HG03095 (cell line): ENCODE measurements at regions not wholly inside any gene's neighbourhood (a gene's known extent, or its start where the extent isn't known, plus 50 kb on each side); places are given as distances from the start of the nearest gene placed in this dataset.

ENCODE experiments used
- ATAC-seq: cut with Tn5 transposase; IDR thresholded peaks from one replicate; pipeline ENCODE4 v1.9.1; 2021; ENCODE audit warnings: moderate library complexity; ENCODE audit not compliant: unreplicated experiment

DNA sequence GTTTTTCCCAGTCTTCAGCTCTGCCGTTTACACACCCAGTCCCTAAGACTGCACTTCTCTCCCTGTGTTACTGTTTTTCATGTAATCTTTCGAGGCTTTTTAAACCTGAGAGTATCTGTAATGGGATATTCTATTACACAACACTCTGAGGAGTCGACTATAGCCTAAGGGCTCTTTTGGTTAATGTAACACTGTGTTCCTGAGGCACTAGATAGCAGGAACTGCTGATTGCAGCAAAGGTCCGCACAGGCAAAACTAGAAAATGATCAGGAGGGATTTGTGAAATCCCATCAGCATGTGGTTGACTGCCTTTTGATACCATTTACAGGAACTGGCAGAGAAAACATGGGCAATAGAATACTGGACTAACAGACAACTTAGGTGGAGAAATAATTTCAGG is 512.3 kb upstream of the RAG2 start:
- no peak for ATAC-seq

DNA sequence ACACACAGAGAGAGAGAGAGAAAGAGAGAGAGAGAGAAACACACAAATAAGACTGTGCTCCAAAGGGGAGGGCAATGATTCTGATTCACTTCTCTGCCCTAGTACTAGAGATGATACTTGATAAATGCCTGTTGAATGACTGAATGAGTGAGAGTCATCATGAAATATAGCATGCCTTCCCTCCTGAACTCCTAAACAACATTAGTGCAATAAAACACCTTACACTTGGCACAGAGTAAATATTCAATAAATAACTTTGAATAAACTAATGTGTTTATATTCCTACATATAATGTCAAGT is 511.2 kb upstream of the RAG2 start:
- ATAC-seq = no peak

DNA sequence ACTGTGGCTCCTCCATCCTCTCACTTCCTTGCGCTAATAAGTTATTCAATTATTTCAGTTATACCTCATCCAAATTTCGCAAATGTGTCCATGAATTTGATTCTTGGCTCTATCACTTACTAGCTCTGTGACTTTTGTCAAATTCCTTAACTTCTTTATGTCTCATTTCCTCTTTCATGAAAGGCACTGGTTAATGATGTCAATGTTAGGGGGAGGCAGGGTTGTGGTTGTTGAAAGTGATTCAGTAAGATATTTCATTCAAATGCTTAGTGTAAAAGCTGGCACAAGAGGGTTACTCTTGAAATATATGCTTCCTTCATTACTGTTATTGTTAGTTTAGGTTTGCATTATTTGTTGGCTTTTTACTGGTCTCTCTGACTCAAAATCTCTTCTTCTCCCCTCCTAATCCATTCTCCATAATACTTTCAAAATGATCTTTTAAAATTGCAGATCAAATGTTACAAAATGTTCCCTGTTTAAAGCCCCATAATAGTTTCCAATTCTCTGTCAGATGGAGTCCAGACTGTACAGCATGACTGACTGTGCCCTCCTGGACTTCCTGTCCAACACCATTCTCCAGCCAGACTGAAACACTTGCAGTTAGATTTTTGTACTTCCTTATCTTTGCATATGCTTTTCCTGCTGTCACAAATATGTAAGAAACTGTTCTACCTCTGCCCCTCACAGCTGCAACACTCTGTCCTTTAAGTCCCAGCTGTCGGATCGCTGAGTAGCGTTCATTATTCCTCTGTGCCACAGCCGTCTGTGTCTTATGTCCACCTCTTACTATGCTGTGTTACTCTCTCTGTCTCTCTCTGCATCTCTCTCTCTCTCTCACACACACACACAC is 510.6 kb upstream of the RAG2 start:
- ATAC-seq = no peak

DNA sequence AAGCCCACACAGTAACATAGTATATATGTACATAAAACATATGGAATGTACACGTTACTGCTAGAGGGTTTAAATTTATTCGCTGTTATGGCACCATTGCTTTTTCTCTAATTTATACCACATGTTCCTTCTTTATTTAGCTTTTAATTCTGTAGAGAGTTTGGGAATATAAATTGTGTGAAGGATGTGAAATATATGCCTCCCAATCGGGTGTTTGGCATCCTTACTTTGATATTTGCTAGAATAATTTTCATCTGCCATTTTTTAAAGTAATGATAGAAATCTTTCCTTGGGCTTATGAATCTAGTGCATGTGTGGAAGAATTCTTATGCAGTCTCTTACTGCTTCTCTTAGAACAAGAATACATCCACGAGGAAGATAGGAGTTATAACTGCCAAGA is 509.8 kb upstream of the RAG2 start:
- no peak for ATAC-seq

DNA sequence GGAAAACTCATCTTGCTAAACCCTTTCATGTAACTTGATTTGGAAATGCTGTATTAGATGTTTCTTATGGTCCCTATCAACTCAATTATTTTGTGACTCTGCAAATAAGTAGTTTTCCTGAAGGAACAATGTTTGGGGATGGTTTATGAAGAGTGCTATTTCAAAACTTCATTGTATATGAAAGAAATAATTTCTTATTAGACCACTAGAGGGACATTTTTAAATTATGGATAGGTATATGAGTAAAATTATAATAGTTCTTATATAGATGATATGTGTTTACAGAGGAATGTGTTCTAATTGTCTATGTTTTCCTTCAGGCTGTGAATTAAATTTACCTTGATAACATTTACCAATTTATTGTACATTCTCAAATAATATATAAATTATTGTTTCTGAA is 509.4 kb upstream of the RAG2 start:
- no peak for ATAC-seq

DNA sequence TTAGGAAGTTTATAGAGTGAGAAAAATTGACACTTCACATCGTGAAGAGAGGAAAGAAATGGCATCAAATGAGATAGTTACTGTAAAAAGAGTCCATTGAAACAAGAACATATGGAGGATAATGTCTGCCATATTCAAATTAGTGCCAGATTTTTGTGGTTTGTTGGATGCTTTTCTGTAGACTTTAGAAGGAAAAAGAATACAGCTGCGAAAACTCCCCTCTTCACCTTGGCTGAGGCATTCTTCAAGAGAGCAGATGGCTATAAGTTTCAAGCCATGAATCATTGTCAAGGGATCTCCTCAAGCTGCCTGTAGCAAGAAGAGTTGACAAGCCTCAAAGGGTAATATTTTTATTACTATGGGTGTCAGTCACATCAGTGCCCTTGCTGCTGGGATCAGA is 507.4 kb upstream of the RAG2 start:
- ATAC-seq = no peak

DNA sequence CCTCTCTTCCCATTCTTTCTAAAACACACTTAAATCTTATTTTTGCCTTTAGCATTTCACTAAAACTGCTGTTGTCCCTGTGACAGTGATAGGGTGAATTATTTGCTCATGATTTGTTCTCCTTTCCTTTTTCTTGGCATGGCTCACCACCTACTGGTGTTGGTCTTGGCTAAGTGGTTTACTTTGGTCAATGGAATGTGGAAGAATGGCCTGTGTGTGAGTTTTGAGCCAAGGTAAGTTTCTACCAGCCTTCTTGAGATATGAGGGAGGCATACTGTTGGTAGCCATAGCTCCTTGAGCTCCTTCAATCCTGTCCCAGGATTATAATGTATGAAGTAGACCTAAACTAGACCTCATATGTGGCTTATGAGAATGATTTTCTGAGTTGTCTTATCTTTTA is 506.3 kb upstream of the RAG2 start:
- ATAC-seq = no peak

DNA sequence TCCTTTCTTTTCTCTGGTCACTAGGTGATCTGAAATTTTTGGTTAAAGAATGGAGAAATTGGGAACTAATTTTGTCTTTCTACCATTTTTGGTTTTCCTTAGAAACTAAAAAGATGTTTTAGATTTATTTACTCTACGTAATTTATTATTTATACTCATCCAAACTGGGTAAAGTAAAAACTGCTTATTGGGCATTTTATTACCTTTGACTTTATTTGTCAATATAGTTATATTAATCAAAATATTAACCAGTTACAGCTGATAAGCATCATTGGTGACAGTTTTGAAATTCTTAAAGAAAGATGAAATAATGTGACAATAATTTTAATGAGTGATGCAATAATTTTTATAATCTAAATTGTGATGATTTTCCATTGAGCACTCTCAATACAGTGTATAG is 502.0 kb upstream of the RAG2 start:
- ATAC-seq = no peak

DNA sequence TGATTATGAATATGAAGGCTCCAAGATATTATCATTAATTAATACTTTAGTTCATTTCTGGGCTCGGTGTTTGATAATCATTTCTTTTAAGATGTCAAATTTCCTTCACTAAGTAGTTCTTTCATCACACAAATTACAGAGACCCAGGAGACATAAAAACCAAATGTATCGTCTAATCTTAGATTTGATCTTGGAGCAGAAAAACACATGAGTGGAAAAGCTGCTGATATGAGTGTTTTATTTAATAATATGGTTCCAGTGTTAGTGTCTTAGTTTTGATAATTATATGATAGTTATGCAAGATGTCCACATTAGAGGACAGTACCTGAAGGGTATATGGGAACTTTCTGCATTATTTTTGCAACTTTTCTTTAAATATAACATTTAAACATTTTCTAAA is 494.5 kb upstream of the RAG2 start:
- no peak for ATAC-seq

DNA sequence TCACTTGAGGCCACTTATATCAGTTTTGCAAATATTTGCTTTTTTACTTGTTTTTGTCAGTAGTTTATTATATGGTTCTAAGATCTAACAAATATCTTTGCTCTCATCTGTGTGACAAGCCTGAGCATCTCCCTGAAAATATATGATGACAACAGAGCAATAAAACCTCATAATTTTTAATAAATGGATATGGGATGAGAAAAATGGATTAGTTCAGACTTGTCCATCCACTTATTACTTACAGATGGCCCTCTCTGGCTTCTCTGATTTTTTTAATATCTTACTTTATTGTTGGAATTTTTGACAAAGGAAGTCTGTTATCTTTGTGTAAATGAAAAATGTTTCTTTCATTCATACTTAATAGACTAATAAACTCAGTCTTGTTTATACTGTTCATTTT is 491.4 kb upstream of the RAG2 start:
- ATAC-seq = no peak

DNA sequence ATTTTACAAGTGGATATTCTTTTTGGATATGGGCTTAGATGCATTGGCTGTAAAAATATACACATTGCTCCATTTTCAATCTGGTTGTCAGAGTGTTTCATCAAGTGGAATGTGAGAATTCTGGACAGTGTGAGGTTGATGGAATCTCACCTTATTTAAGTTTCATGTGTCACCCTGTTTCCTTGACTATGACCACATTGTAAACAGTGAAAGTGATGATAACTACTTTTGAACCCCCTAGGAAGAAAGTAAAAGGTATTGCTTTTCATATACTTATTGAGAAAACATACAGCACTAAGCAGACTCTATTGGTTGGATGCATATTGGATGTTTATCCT is 490.5 kb upstream of the RAG2 start:
- no peak for ATAC-seq

DNA sequence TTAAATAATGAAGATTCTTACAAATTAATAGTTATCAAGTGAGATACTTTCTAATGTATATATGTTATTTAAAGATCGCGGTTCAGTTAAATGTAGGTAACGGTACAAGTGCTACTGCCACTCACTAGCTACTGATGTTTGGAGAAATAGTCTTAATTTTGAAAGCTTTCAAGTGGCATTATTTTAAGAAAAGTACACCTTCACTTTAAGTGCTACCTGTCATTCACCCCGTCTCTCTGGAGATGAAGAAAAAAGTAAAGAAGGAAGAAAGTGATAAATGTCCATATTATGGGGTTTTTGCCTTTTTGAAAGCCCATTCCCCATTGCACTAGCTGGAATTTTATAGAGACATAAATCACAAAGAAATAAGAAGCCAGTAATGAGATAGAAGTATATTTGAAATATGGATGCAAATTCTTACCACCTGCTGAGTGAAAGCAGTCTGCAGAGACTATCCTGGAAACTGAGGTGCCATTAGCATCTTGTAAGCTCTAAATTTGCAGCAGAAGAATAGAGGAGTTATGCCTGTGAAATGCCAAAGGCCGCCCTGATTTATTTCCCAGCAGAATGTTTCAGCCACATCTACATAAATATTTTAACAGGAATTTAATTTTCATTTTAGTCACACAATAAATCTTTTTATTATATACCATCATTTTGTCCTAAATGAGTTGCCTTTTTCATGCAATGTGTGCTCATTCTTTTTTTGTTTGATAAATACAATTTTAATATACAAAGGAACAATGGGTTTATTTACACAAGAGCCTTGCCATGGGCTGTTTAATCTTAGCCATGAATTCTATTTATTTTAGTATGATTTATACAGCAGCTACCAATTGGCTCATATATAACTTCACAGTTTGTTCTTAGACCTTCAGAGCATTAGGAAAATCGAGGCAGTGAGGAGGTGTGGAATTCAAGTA is 489.9 kb upstream of the RAG2 start:
- ATAC-seq = no peak

DNA sequence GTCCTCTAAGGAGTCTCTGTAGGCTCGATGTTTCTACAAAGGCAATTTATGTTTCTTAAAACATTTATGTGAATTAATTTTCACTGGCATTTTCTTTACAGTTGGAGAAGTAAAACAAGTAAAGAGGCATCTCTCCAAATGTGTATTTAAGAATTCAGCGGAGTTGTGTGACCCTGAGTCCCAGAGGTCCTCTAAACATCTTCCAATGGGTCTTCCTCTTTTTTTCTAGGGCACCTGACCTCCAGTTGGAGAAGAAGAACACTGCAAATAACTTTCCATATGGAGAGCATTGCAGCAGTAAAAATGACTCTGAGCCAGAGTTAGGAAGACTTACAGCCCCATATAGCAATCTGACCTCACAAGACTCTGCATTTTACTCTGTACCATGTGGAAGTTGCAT is 480.5 kb upstream of the RAG2 start:
- ATAC-seq = no peak

DNA sequence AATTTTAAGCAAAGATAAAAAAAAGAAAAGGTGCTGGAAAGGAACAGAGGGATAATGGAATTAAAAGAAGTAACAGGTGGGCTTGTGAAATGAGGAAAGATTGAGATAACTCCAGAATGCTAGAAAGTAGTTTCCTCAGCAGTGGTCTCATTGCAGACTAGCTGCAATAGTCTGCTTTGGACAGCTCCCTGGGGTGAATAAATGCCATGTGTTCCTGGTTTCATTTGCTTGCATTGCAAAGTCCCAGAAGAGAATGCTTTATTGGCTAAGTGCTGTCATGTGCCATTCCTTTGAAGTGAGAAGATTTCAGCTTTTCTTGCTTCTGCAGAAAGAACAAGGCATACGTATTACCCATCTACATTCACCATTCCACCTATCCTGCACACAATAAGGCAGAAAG is 478.8 kb upstream of the RAG2 start:
- no peak for ATAC-seq

DNA sequence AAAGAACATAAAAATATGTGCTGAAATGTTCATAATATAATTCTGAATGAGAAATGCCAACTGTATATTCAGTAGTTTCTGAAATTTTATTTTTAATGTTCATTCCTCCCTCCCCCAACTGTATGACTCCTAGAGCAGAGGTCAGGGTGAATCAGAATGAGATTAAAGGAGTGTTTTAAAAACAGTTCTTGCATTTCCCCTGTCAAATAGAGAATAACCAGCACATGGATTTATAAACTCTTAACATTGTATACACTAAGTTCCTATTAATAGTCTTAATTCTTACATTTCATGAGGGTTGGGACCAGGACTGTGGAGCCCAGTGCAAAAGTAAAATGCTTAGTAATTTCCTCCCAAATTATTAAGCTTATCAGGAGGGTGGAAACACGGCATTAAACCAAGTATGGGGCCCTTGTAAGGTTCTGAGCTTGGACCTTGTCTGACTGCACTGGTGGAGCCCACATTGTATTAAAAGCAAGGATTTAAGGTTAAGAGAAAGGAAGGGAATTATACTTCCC is 474.6 kb upstream of the RAG2 start:
- no peak for ATAC-seq

DNA sequence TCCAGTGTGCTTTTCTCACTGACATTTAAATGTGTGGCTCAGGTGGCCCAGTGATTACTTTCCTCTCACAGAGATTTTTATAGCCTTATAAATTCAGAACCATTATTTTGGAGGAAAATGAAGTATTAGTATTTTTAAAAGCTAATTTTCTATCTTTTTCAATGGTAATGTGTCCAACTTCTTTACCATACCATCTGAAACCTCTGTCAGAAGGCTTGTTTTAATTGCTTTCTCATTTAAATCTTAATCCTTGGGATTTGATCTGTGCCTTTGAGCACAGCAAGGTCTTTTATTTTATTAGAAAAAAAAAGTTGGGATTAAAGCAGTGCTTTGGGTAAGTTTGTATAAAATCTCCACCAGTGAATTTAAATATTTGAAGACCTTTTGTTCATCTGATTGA is 452.3 kb upstream of the RAG2 start:
- no peak for ATAC-seq

DNA sequence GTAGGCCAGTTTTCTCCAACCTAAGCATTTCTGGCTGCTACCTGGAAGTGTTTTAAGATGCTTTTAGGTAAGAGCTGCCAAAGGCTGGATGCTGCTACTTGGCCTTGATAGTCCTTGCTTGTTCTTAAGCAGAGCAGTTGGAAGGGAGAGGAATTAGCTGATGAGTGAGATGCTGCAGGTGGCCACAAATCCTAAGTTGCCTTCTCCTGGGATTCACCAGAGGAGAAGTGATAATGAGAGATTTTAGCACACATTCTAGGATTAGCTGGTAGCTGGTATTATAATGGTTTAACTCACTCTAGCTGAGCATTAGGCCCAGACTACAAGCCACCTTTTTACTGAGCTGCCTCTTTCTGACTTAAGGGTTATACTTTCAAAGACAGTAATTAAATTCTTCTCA is 442.9 kb upstream of the RAG2 start:
- ATAC-seq = no peak

DNA sequence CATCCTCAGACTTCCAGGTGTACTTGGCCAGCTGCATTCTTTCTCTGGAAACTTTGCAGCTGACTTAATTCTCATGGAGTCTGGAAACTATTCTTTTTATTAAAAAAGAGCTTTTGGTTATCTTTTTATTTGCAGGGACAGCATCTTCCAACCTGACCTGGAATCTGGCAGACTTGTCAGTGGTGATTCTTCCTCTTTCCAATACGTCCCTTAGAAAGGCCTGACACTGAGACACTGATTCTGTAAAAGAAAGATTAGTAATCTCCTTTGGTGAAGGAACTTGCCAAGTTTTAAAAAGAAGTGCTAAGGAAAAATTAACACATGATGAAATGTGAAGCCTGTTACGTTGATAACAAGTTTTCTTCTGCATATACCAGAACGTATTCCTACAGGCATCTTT is 440.9 kb upstream of the RAG2 start:
- ATAC-seq = no peak

DNA sequence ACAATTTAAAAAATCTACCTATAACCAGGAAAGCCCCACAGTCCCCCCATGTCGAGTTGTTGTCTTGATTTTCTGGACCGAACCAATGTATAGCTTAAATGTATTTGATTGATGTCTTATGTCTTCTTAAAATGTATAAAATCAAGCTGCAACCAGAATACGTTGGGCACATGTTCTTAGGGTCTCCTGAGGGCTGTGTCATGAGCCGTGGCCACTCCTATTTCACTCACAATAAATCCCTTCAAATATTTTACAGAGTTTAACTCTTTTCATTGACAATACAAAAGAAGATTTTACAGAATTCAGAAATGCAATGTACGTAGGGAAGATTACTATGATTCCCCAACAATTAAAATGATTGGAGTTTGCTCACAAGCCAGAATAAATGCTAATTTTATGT is 428.7 kb upstream of the RAG2 start:
- ATAC-seq = no peak

DNA sequence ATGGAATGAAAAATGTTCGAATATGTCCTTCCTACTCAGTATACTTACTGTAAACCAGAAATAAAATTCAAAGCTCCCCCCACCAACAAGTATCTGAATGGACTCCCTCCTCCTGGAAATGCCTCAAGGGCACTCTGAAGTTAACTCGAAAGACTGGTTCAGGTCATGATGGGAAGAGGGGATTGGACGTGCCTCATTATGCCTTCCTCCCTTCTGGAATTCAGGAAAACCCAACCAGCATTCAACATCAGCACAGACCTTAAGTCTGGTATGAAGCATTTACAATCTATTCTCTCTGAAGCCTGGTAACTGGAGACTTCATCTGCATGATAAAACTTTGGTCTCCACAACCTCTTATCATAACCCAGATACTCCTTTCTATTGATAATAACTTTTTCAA is 428.3 kb upstream of the RAG2 start:
- no peak for ATAC-seq

DNA sequence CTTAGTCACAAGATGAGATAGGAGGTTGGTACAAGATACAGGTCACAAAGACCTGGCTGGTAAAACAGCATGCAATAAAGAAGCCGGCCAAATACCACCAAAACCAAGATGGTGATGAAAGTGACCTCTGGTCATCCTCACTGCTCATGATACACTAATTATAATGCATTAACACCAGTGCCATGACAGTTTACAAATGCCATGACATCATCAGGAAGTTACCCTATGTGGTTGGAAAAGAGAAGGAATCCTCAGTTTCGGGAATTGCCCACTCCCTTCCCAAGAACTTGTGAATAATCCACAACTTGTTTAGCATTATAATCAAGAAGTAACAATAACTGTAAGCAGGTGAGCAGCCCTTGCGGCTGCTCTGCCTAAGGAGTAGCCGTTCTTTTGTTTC is 408.5 kb upstream of the RAG2 start:
- ATAC-seq = no peak

DNA sequence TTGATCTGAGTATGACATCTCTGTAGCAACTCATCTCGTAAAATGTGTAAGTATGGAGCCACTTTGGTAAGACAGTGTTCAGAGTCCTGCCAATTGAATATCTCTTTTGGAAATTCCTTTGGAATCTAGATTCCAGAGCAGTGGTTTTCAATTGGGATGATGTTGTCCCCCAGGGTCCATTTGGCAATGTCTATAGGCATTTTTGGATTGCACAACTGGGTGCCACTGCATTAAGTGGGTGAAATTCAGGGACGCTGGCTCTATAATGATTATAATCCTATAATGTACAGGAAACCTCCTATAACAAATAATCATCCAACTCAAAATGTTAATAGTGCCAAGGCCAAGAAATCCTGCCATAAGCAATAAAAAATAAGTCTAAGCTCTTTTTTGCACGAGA is 404.8 kb upstream of the RAG2 start:
- no peak for ATAC-seq
